ENCODE measurements at regions not wholly inside any gene's neighbourhood (a gene's known extent, or its start where the extent isn't known, plus 50 kb on each side); places are given as distances from the start of the nearest gene placed in this dataset.

GRCh38 chr14:34044666-34045306, 93.9 kb upstream of the EGLN3 start:
- POLR2A ChIA-PET = no interaction called here
- Mint-ChIP-seq H3K27me3 (ENCODE audit: low read depth) (no peaks in the 10 kb centered on the region; the same call in 1 of the 2 replicates), H3K27ac (no peak overlapping the region)

GRCh38 chr14:34044373-34044637, 93.4 kb upstream of the EGLN3 start:
- ATAC-seq = no peak
- CTCF ChIA-PET = no interaction called here
- Mint-ChIP-seq H3K9me3 (peaks cover 7% of the 10 kb centered on the region), H3K4me1 (peaks cover 10% of the 10 kb centered on the region), H3K27ac (no peak overlapping the region), H3K27me3 (ENCODE audit: low read depth) (no peaks in the 10 kb centered on the region; the same call in 1 of the 2 replicates), H3K36me3 (no peaks in the 10 kb centered on the region), H3K4me3 (no peak overlapping the region)
- no peak for DNase-seq (ENCODE audit: low spot score)
- POLR2A ChIA-PET = no interaction called here
- TF ChIP-seq IRF1 (CRISPR knock-in tag; IDR thresholded peaks at IDR 0.05) (no peak), CBFB (CRISPR knock-in tag; IDR thresholded peaks at IDR 0.05; ENCODE audit: low read depth) (no peak), FOXK1 (CRISPR knock-in tag; IDR thresholded peaks at IDR 0.05) (no peak), ELF4 (CRISPR knock-in tag; IDR thresholded peaks at IDR 0.05; ENCODE audit: low read depth) (no peak), FOXP1 (CRISPR knock-in tag; IDR thresholded peaks at IDR 0.05; ENCODE audit: borderline replicate concordance) (no peak), AR (CRISPR knock-in tag; IDR thresholded peaks at IDR 0.05) (no peak), ZNF317 (CRISPR knock-in tag; IDR thresholded peaks at IDR 0.05; ENCODE audit: borderline replicate concordance, low read depth) (no peak), SOX15 (CRISPR knock-in tag; IDR thresholded peaks at IDR 0.05) (no peak), PRRX2 (CRISPR knock-in tag; IDR thresholded peaks at IDR 0.05) (no peak), ZSCAN18 (CRISPR knock-in tag; IDR thresholded peaks at IDR 0.05) (no peak), NR2C2 (CRISPR knock-in tag; IDR thresholded peaks at IDR 0.05) (no peak), KAT7 (CRISPR knock-in tag; IDR thresholded peaks at IDR 0.05; ENCODE audit: borderline replicate concordance) (no peak)
- TF ChIP-seq, protein P1, sequence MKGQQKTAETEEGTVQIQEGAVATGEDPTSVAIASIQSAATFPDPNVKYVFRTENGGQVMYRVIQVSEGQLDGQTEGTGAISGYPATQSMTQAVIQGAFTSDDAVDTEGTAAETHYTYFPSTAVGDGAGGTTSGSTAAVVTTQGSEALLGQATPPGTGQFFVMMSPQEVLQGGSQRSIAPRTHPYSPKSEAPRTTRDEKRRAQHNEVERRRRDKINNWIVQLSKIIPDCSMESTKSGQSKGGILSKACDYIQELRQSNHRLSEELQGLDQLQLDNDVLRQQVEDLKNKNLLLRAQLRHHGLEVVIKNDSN (CRISPR knock-in tag; IDR thresholded peaks at IDR 0.05) = no peak
- TF ChIP-seq, protein P2, sequence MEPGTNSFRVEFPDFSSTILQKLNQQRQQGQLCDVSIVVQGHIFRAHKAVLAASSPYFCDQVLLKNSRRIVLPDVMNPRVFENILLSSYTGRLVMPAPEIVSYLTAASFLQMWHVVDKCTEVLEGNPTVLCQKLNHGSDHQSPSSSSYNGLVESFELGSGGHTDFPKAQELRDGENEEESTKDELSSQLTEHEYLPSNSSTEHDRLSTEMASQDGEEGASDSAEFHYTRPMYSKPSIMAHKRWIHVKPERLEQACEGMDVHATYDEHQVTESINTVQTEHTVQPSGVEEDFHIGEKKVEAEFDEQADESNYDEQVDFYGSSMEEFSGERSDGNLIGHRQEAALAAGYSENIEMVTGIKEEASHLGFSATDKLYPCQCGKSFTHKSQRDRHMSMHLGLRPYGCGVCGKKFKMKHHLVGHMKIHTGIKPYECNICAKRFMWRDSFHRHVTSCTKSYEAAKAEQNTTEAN (CRISPR knock-in tag; IDR thresholded peaks at IDR 0.05) = no peak
- TF ChIP-seq, protein P3, sequence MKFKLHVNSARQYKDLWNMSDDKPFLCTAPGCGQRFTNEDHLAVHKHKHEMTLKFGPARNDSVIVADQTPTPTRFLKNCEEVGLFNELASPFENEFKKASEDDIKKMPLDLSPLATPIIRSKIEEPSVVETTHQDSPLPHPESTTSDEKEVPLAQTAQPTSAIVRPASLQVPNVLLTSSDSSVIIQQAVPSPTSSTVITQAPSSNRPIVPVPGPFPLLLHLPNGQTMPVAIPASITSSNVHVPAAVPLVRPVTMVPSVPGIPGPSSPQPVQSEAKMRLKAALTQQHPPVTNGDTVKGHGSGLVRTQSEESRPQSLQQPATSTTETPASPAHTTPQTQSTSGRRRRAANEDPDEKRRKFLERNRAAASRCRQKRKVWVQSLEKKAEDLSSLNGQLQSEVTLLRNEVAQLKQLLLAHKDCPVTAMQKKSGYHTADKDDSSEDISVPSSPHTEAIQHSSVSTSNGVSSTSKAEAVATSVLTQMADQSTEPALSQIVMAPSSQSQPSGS (CRISPR knock-in tag; IDR thresholded peaks at IDR 0.05; ENCODE audit: borderline replicate concordance, low read depth) = no peak

More at GRCh38 chr14:34044666-34045306, 93.9 kb upstream of the EGLN3 start:
- Mint-ChIP-seq H3K4me1 (peaks cover 10% of the 10 kb centered on the region), H3K4me3 (no peak overlapping the region), H3K36me3 (no peaks in the 10 kb centered on the region), H3K9me3 (peaks cover 7% of the 10 kb centered on the region)
- ATAC-seq = no peak
- CTCF ChIA-PET = no interaction called here
- TF ChIP-seq GTF2I (CRISPR knock-in tag; conservative IDR thresholded peaks at IDR 0.05) (no peak), E2F1 (CRISPR knock-in tag; IDR thresholded peaks at IDR 0.05) (no peak), FOXP1 (CRISPR knock-in tag; IDR thresholded peaks at IDR 0.05; ENCODE audit: borderline replicate concordance) (no peak), ZMAT4 (CRISPR knock-in tag; IDR thresholded peaks at IDR 0.05) (no peak), ZNF263 (CRISPR knock-in tag; IDR thresholded peaks at IDR 0.05; ENCODE audit: low read depth) (no peak), KAT7 (CRISPR knock-in tag; IDR thresholded peaks at IDR 0.05; ENCODE audit: borderline replicate concordance) (no peak), ATF3 (CRISPR knock-in tag; conservative IDR thresholded peaks at IDR 0.05) (no peak)
- DNase-seq (ENCODE audit: low spot score) = no peak
